ENCODE measurements at regions not wholly inside any gene's neighbourhood (a gene's known extent, or its start where the extent isn't known, plus 50 kb on each side); places are given as distances from the start of the nearest gene placed in this dataset.
"Not testable (repeated sequence)": the region's sequence is repeated elsewhere in the genome, so short reads cannot be mapped to it uniquely, and the experiment has no call there.

DNA sequence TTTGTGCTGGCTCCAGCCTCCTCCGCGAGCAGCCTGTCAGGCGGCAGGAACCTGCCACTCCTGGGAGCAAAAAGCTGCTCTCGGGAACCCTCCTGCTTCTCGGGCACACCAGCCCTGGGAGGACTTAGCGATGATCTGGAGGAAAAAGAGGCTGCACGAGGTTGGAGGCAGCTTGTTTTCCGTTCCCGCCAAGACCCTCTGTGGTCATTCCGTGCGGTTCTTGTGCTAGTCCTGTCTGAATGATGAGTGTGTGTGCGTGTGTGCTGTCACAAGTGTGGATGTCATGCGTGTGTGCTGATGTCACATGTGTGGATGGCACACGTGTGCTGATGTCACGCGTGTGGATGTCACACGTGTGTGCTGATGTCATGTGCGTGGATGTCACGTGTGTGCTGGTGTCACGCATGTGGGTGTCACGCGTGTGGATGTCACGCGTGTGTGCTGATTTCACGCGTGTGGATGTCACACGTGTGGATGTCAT is 150.0 kb downstream of the NPIPB11 start:
- no peak for DNase-seq (ENCODE audit: low spot score in 2 of 2)
- Histone ChIP-seq H3K27ac (no peak overlapping the region), H3K4me1 (no peaks in the 10 kb centered on the region), H3K9me3 (no peaks in the 10 kb centered on the region), H3K27me3 (no peaks in the 10 kb centered on the region), H3K36me3 (no peaks in the 10 kb centered on the region), H3K4me3 (no peak overlapping the region)
- TF ChIP-seq POLR2AphosphoS5 (IDR thresholded peaks at IDR 0.05) (no peak), POLR2A (IDR thresholded peaks at IDR 0.05) (no peak)
- TF ChIP-seq, protein P1, sequence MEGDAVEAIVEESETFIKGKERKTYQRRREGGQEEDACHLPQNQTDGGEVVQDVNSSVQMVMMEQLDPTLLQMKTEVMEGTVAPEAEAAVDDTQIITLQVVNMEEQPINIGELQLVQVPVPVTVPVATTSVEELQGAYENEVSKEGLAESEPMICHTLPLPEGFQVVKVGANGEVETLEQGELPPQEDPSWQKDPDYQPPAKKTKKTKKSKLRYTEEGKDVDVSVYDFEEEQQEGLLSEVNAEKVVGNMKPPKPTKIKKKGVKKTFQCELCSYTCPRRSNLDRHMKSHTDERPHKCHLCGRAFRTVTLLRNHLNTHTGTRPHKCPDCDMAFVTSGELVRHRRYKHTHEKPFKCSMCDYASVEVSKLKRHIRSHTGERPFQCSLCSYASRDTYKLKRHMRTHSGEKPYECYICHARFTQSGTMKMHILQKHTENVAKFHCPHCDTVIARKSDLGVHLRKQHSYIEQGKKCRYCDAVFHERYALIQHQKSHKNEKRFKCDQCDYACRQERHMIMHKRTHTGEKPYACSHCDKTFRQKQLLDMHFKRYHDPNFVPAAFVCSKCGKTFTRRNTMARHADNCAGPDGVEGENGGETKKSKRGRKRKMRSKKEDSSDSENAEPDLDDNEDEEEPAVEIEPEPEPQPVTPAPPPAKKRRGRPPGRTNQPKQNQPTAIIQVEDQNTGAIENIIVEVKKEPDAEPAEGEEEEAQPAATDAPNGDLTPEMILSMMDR (IDR thresholded peaks at IDR 0.05), result no peak
- intact Hi-C loops (cut with DNase I; ENCODE audit: low total_unique reads), result no loop called here

DNA sequence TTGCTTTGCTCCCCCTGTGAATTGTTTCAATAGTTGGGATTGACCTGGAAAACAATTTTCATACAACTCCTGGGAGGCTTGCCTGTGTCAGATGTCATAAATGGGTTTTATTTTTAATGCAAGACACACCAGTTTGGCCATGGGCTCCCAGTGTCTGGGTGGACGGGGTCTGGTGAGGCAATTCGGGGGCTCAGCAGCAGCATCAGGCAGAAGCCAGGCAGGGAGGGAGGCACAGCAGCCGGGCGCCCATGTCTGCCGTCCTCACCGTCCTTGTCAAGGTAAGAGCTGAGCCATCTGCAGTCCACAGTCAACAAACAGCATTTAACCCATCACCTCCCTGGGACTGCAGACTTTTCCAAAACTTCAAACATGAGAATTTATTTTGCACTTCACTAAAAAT is 150.6 kb downstream of the NPIPB11 start:
- H3K9me3 ChIP-seq; H3K4me1 ChIP-seq; intact Hi-C loops (cut with DNase I; ENCODE audit: low total_unique reads); DNase-seq (ENCODE audit: low spot score in 2 of 2); H3K27me3 ChIP-seq; H3K36me3 ChIP-seq; H3K4me3 ChIP-seq; H3K27ac ChIP-seq: not testable (repeated sequence)

DNA sequence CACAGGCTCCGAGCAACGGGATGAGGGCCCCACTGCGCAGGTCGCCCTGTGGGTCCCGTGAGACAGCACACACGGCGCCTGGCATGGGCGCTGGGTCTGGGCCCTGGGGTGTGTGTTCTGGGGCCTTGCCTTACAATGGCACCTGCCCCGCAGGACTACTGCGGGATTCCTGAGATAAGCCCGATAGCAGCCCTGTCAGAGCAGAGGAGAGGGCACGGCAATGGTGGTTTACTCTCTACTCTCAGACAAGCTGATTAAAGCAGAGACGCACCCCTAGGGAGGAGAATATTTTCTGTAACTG is 151.1 kb downstream of the NPIPB11 start:
- intact Hi-C loops (cut with DNase I; ENCODE audit: low total_unique reads); H3K9me3 ChIP-seq; H3K4me1 ChIP-seq; H3K36me3 ChIP-seq; DNase-seq (ENCODE audit: low spot score in 2 of 2); H3K27me3 ChIP-seq; H3K4me3 ChIP-seq: not testable (repeated sequence)
- peak overlapping the region; percentile 52 to 74 for H3K27ac ChIP-seq

DNA sequence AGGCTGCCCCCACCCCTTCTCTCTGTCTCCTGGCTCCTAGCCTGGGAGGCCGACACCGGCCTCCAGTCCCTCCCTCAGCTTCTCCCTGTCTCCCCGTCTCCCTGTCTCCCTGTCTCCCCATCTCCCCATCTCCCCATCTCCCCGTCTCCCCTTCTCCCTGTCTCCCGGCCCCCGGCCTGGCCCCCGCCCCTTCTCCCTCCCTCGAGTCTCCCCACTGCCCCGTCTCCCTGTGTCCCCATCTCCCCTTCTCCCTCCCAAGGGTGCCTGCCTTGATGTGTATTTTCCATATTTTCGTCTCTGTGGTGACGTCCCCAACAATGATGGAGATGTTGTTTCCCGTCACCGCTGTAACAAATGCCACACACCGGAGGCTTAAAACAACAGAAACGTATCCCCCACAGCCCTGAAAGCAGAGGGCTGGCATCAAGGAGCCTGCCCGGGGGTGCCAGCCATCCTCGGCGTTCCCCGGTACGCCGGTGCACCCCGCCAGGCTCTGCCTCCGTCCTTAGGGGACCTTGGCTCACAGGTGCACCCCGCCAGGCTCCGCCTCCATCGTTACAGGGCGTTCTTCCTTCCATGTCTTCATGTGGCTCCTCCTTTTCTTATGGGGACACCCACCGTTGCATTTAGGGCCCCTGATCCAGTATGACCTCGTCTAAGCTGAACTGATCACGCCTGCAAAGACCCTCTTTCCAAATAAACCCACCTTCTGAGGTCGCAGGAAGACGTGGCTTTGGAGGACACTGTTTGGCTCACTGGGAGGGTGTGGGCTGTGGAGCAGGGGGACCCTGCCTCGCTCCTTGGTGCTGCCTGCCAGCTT is 151.6 kb downstream of the NPIPB11 start:
- H3K4me3 ChIP-seq, result no peak overlapping the region
- TF ChIP-seq, protein P1 (IDR thresholded peaks at IDR 0.05), result no peak
- TF ChIP-seq POLR2A (IDR thresholded peaks at IDR 0.05) (no peak), POLR2AphosphoS5 (IDR thresholded peaks at IDR 0.05) (no peak)
- no peaks in the 10 kb centered on the region for H3K27me3 ChIP-seq
- no peaks in the 10 kb centered on the region for H3K36me3 ChIP-seq
- H3K9me3 ChIP-seq, result no peaks in the 10 kb centered on the region
- H3K4me1 ChIP-seq, result no peaks in the 10 kb centered on the region
- DNase-seq (ENCODE audit: low spot score in 2 of 2), result no peak
- H3K27ac ChIP-seq, result peak overlapping the region; percentile 52 to 74
- intact Hi-C loops (cut with DNase I; ENCODE audit: low total_unique reads), result no loop called here

DNA sequence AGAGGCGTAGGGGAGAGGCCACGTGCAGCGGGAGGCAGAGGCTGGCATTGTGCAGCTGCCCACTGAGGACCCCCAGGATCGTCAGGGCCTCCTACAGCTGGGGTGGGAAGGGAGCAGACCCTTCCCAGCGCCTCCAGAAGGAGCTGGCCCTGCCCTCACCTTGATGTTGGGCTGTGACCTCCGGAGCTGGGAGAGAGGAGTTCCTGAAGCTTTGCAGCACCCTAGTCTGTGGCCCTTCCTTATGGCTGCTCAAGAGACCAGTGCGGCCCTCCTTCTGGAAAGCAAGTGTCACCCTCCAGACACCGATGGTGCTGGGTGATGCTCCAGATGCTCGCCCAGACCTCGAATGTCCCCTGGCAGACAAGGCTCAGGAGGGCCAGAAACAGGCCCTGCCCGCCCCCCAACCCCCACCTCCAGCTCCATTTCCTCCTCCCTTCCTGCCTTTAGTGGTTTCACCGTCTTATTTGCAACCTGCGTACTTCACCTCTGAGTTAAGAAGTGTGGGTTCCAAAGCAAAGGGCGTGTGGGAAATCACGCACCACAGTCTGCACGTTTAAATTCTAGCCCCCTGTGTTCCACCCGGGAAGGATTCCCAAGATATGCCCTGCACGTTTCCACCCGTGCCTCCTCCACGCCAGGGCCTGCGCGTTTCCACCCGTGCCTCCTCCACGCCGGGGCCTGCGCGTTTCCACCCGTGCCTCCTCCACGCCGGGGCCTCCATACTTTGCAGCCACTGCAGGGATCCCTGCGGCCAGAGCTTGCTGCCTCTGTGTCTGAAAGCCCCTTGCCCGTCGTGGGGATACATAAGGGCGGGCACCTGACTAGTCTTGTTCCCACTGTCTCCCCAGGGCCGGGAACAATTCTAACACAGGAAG is 152.6 kb downstream of the NPIPB11 start:
- intact Hi-C loops (cut with DNase I; ENCODE audit: low total_unique reads); H3K4me3 ChIP-seq; DNase-seq (ENCODE audit: low spot score in 2 of 2); H3K9me3 ChIP-seq; H3K4me1 ChIP-seq; H3K27me3 ChIP-seq; H3K27ac ChIP-seq; H3K36me3 ChIP-seq: not testable (repeated sequence)

DNA sequence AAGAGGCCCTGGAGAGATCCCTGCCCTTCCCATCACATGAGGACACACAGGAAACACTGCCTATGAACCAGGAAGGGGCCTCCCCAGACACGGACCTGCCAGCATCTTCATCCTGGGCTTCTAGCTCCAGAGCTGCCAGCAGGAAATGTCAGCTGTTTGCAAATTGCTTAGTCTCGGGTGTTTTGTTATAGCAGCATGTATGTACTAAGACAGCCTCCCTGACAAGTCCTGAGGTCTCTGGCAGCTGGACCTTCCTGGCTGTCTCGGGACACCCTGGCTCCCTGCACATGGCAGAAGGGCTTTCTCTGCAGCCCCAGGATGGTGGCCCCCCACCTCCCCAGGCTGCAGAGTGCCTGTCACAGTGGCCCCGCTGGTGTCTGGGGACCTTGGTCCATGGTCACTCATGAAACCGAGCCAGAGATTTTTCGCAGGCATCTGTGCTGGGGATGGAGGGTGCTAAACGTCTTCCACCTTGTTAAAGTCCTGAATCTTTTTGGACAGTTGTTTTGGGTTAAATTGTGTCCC is 153.4 kb downstream of the NPIPB11 start:
- H3K27ac ChIP-seq; H3K4me3 ChIP-seq; H3K4me1 ChIP-seq; H3K36me3 ChIP-seq; intact Hi-C loops (cut with DNase I; ENCODE audit: low total_unique reads); H3K9me3 ChIP-seq; DNase-seq (ENCODE audit: low spot score in 2 of 2); H3K27me3 ChIP-seq: not testable (repeated sequence)

DNA sequence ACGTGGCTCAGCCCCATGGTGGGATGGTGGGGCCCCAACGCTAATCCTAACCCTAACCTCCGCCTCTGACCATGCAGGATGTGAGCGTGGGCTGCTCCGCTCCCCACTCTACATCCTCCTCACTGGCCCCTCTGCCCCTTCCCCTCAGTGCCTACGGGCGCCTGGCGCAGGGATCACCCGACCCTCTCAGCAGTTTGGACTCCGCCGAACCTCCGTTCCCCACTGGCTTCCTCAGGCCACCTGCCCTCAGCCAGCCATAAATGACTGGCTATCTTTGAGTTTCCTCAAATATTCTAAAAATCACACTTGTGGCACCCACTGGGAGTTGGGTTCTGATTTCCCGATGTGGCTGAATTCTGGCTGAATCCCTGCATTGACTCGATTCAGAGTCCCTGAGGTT is 154.2 kb downstream of the NPIPB11 start:
- DNase-seq (ENCODE audit: low spot score in 2 of 2); H3K4me3 ChIP-seq; intact Hi-C loops (cut with DNase I; ENCODE audit: low total_unique reads); H3K9me3 ChIP-seq; H3K27me3 ChIP-seq; H3K4me1 ChIP-seq; H3K36me3 ChIP-seq; H3K27ac ChIP-seq: not testable (repeated sequence)

DNA sequence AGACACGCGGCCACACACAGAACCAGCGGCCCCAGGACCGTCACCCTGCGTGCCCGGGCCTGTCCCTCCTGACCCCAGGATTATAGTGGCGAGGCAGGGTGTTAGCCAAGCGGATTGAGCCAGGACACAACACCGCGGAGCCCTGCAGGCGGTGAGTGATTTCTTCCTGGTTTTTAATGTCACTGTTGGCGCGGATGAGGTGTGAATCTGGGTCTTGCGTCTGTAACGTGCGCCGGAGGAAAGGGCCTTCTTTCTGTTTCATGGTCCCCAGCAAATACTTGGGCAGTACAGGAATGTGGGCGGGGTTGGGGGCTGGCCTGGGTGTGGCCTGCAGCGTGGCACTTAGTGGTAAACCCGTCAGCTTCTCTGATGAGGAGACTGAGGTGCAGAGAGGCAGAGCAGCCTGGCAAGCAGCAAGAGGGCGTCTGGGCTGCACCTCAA is 154.9 kb downstream of the NPIPB11 start:
- intact Hi-C loops (cut with DNase I; ENCODE audit: low total_unique reads); H3K9me3 ChIP-seq; H3K4me1 ChIP-seq; H3K36me3 ChIP-seq; H3K27me3 ChIP-seq: not testable (repeated sequence)
- Histone ChIP-seq H3K4me3 (peak overlapping the region in 1 of 3 donors; percentile 17), H3K27ac (peak overlapping the region in 1 of 2 donors; percentile 20)
- DNase-seq (ENCODE audit: low spot score in 2 of 2), result peak; percentile 63 to 66

DNA sequence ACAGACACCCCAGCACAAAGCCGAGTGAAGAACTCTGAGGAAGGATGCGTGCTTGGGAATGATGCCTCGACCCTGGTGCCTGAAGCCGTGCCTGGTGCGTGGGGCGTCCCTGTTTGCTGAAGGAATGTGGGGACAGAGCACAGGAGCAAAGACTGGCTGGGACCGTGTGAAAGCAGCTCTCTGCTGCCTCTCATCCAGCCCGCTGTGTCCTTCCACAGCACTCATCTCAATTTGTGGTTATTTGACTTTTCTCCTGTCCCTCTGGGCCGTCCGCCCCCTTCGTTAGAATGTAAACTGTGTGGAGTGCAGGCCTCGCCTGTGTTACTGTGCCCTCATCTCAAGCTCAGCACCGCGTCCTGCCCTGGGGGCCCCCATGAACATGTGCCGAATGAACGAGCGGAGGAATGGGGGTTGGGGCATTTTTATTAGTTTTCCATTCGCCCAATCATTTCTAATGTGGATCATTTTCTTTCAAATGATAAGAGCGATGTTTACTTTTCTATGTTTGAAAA is 155.5 kb downstream of the NPIPB11 start:
- H3K4me1 ChIP-seq; H3K36me3 ChIP-seq; H3K27me3 ChIP-seq; H3K9me3 ChIP-seq; DNase-seq (ENCODE audit: low spot score in 2 of 2); intact Hi-C loops (cut with DNase I; ENCODE audit: low total_unique reads): not testable (repeated sequence)
- H3K4me3 ChIP-seq, result peak overlapping the region in 1 of 3 donors; percentile 17
- H3K27ac ChIP-seq, result peak overlapping the region in 1 of 2 donors; percentile 20

DNA sequence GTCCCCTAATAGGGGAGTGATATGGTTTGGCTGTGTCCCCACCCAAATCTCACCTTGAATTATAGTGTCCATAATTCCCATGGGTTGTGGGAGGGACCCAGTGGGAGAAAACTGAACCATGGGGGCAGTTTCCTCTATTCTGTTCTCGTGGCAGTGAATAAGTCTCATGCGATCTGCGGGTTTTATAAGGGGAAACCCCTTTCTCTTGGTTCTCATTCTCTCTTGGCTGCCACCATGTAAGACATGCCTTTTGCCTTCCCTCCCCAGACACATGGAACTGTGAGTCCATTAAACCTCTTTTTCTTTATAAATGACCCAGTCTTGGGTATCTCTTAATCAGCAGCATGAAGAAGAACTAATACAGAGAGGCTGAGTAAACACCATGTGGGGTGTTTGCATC is 156.0 kb downstream of the NPIPB11 start:
- H3K9me3 ChIP-seq; DNase-seq (ENCODE audit: low spot score in 2 of 2); H3K27ac ChIP-seq; H3K4me1 ChIP-seq; intact Hi-C loops (cut with DNase I; ENCODE audit: low total_unique reads); H3K4me3 ChIP-seq; H3K27me3 ChIP-seq; H3K36me3 ChIP-seq: not testable (repeated sequence)

All from breast epithelium (tissue), 4 donors.